HG03575 (cell line): ENCODE measurements at regions not wholly inside any gene's neighbourhood (a gene's known extent, or its start where the extent isn't known, plus 50 kb on each side); places are given as distances from the start of the nearest gene placed in this dataset.
"Not testable (repeated sequence)": the region's sequence is repeated elsewhere in the genome, so short reads cannot be mapped to it uniquely, and the experiment has no call there.

Experiments
- ATAC-seq: cut with Tn5 transposase; IDR thresholded peaks from one replicate; pipeline ENCODE4 v1.9.1; 2021; ENCODE audit not compliant: unreplicated experiment, insufficient number of reproducible peaks, low FRiP score; ENCODE audit errors: extremely low read depth

DNA sequence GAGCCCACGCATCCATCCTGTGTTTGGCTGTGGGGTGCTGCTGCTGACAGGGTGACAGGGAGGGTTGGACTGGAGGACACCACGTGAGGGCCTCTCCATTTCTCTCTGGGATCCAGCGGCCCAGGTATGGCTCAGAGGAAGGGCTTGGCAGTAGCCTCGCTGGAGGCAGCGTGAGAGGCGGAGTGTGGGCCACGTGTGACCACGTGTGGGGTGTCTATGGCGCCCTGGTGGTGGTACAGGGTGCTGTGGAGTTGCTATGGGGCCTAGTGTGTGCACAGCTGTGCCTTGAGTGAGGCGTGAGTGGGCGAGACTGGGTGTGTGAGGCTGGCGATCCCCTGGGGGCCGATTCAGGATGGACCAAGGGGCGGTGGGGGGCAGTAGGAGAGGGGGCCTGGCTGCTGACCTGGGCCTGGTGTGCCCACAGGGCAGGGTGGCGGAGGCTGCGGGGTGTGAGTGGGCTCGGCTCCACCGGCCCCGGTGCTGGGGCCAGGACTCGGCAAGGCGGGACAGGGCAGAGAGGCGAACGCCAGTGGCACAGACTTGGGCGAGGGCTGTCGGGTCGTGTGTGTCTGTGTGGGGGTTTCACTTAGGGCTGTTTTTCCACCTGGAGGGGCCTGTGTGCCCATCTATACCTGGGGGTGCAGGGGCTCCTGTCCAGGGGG is 72.7 kb downstream of the TMEM121 start:
- not testable (repeated sequence) for ATAC-seq

DNA sequence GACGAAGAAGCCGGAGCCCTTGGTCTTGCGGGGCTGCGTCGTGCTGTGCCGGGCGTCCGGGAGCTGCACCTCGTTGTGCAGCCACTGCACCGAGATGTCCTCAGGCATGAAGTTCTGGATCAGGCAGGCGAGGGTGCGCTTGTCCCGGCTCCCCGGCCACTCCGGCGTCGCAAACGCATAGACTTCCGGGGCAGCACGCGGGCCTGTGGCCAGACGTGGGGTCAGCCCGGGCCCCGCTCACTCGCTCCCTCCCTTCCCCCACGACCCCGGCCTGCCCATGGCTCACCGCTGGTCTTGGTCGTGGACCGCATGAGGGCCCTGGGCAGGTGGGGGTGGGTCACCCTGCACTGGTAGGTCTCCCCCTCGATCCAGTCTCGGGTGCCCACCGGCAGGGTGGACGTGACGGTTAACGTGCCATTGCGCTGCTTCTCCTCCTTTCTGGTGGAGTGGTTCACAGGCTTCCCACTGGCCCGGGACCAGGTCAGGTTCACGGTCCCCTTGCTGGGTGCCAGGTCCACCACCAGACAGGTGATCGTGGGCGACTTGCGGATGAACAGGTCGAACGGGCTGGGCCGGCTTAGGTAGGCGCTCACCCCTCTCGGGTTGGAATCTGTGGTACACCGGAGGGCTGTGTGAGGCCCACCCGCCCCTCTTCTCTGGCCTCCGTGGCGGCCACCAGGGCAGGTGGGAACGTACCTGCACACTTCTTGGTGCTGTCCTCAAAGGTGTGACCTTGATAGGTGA is 74.0 kb downstream of the TMEM121 start:
- ATAC-seq: not testable (repeated sequence)

DNA sequence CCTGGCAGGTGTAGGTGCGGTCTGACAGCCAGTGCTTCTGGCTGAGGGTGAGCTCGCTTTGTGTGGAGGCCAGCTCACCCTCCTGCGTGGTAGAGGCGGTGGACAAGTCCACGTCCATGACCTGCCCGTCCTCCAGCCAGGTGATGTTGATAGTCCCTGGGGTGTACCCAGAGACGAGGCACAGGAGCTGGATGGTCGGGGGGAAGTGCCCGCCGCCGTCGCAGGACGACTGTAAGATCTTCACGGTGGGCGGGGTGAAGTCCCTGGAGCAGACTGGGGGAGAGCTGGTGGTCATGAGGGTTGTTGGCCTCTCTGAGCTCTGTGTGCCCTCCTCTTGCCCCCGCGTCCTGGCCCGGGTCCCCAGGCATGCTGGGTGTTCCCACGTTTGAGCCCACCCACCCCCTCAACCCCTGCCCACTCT is 74.6 kb downstream of the TMEM121 start:
- ATAC-seq: no peak

DNA sequence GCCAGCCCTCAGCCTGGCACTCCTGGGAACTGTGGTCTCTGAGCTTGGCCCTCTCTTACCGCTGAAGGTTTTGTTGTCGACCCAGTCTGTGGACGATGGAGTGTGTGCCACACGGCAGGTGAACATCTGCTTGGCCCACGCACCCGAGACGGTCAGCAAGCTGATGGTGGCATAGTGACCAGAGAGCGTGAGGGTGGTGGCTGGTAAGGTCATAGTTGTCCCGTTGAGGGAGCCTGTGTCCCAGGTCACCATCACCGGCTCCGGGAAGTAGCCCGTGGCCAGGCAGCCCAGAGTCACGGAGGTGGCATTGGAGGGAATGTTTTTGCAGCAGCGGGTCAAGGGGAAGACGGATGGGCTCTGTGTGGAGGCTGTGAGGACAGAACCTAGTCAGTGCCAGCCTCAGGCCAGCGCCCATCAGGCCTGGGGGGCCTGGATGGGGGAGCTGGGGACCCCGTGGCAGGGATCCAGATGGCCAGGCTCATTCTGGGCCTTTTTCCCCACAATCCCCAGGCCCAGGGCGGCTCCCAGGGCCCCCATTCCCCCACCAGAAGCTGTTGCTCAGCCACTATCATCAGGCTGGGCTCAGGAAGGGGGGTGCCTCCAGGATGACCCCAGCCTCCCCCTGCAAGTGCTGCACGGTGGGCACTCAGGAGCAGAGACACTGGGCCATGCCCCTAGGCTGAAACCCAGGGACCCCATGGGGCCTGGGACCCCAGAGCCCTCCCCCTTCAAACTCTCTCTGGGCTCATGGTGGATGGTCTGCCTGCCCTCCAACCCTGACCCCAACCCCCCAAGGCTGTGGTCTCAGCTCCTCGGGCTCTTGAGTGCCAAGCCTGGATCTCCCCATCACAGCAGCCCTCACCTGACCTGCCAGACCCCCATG is 75.2 kb downstream of the TMEM121 start:
- no peak for ATAC-seq

DNA sequence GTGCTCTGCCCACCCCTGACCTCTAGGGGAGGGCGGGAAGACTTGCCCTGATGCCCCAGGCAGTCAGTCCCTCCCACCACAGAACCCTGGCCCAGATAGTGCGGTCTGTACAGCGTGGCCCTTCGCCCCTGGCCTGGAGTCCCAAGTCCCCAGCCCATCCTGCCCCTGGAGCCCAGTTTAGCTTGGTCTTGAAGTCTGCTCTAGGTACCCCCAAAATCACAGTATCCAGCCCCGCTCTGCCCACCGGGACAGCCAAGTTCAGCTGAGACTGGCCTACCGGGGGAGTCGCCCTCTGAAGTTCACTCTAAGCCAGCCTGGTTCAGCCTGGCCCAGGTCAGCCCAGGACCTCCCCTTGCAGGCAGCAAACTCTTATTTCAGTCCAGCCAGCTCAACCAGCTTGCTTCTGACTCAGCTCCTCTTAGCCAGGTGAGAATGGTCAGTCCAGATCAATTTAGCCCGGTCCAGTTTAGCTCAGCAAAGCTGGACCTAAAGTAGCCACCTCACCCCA is 75.9 kb downstream of the TMEM121 start:
- no peak for ATAC-seq

DNA sequence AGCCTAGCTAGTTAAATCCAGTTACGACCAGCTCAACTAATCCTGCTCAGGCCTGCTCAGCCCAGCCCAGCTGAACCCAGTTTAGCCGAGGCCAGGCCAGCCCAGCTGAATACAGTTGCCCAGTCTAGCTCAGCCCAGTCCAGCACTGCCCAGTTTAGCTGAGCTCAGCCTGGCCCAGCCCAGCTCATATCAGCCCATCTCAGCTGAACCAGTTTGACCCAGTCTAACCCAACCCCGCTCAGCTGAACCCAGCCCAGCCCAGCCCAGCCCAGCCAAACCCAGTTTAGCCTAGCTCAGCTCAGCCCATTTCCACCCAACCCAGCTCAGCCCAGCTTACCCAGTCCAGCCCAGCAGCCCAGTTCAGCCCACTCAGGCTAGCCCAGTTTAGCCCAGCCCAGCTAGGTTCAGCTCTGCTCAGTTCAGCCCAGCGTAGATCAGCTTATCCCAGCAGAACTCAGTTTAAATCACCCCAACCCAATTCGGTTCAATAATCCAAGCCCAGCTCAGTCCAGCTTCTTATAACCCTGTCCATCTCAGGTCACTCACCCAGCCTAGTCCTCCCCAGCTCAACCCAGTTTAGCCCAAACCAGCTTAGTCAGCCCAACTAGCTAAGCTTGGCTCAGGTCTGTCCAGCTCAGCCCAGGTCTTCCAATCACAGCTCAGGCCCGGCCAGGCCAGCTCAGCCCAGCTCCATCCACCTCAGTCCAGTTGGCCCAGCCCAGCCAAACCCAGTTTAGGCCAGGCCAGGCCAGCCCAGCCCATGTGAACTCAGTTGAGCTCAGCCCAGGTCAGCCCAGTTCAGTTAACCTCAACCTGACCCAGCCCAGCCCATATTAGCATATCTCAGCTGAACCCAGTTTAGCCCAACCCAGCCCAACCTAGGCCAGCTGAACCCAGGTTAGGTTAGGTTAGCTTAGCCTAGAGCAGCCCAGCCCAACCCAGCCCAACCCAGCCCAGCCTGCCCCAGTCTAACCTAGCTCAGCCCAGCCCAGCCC is 76.7 kb downstream of the TMEM121 start:
- ATAC-seq: no peak

DNA sequence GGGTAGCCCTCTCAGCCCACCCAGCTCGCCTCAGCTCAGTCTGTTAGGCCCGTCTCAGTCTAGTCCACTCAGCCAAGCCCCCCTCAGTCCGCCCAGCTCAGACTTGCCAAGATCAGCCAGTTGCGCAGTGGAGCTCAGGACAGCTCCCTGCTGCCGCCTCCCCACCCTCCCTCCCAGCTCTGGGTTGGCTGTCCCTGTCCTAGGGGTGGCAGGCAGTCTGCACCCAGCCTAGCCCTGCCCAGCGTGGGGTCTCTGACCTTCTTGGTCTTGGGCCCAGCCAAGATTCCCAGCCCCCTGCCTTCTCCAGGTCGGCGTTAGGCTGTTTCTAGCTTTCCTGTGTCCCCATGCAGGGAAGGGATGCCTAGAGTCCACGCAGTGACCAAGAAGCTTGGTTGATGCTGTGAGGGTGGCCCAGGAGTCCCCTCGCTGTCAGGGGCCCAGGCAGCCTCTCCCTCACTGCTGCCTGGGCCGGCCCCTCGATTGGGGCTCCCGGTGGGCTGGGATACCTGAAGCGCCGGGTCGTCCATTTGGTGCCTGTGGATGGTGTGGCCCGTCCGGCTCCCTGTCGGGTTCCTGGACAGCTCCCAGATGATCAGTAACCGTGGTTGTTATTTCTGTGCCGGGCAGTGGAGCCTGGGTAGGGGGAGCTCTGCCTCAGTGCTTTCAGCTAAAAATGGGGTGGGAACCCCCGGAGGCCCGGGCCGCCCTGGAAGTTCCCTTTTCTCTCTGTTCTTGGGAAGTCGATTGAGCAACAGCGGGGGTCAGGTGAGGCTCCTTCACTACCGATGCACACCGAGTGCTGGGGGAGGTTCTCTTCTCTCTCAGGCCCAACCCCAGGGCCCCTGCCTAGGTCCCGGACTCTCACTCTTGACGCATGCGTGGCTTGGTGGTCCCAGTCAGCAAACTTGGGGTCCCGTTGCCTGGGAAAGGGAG is 78.4 kb downstream of the TMEM121 start:
- not testable (repeated sequence) for ATAC-seq

DNA sequence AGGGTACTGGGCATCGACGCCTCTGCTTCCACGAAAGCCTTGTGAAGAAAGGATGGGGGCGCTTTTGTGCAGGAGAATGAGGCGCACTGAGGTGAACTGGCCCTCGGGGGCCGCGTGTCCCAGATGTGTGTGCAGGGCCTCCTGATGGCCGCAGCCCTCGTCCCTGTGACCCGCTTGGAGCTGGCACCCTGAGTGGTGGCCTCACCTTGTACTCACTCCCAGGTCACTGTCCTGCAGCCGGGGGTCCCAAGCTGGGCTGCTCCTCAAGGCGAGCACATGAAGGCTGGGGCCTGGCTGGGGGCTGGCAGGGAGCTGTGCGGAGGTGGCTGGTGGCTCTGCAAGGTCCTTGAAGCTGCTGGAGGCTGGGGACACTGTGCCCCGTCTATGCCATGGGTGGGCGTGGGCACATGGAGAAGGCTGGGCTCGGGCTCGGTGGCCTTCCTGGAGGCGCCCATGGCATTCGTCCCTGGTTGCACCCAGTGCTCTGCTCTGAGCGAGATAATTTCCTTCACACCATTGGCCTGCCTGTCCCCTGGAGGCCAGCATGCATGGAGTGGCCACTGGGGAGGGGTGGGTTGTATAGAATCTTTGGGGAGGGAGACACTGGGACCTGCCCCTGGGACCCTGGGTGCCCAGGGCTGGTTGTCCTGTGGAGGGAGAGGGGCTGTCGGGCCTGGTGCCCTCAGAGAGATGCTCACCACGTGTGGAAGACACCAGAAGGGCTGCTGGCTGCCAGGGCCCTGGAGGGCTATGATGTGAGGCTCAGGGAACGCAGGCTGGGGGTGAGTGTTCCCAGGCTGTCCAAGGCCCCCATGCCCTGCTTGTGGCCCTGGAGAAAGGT is 79.3 kb downstream of the TMEM121 start:
- no peak for ATAC-seq

DNA sequence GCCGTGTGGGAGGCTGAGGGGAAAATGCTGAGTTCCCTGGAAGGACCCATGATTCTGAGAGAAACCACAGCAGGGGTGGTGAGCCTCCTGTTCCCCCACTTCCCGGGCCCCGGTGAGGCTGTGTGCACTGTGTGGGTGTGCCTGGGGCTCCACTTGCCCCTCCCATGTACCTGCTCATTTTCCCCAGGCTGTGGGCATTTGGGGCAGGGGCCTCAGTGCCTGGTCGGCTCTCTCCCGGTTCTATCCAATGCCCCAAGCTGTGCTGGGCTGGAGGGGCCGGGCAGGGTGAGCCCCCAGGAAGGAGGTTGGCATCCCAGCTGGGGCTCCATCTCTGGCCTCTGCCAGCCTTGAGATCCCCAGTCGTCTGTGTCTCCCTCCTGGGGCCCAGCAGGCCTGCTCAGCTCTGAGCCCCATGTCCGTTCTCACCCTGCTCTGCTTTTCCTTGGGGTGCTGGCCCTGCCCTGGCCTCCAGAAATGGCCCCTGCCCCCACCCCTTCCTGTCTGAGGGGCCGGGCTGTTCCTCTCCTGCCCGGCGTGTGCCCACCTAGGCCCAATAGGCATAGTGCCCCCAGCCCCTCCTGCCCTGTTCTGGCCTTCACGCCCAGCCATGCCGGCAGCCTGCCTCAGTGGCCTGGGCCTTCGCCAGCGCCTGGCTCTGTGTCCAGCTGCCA is 80.1 kb downstream of the TMEM121 start:
- not testable (repeated sequence) for ATAC-seq

DNA sequence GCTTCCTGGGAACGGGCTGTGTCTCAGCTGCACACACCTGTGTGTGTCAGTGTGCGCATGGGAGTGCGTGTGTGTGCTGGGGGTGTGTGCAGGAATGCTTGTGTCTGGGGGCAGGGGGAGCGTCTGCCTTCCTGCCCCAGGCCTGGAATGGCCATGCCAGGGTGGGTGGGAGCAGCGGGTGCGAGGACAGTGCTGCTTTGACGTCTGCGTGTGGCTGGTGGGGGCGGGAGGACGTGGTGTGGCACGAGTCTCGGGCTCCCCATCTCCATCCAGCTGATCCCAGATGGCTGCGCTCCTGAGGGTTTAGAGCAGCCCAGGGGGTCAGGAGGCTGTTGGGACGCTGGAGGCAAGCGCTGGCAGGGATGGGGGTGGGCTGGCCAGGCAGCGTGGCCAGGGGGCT is 80.6 kb downstream of the TMEM121 start:
- ATAC-seq: not testable (repeated sequence)

DNA sequence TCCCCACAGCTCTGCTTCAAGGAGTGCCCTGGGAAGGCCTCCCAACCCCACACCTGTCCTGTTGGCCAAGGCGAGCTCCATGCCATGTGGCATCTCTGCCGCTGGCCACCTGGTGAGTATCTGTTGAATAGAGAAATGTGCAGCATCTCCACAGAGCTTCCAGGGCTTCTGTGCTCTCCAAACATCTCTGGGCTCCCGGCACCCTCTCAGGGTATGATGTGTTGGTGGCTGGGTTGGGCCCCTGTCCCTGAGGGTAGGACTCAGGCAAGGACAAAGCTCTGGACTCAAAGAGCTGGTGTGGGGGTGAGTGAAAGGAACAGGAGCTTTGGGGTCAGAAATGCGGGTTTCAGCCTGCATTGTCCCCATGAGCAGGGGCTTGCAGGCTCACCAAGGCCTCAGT is 88.6 kb downstream of the TMEM121 start:
- not testable (repeated sequence) for ATAC-seq

DNA sequence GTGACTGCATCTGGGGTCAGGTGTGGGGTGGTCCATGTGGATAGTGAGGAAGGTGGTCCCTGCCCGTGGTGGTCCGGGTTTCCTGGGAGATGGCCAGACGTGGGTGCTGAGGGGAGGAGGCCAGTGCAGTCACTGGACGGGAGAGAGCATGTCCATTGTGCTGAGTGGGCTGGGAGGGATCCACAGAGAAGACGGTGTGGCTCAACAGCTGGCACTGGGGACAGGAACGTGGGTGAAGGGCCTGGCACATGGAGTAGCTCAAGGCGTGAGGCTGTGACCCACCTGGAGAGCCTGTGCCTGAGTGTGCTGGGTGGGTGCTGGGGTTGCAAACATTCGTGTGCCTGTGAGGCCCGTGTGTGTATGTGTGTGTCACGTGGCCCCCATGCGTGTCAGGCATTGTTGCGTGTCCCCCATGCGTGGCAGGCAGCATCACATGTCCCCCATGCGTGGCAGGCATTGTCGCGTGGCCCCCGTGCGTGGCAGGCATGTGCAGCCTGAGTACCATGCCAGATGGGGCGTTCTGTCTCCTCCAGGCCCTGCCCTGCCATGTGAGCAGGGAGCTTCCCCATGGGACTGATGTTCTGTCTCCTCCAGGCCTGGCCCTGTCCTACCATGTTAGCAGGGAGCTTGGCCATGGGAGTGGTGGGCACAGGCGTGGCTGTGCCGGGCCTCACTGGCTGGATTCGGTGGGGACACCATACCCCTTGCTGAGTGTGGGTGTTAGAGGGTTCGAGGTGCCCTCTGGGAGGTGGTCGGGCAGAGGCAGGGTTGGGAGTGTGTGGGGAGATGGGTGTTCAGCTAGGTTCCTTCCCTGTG is 89.8 kb downstream of the TMEM121 start:
- ATAC-seq: not testable (repeated sequence)

DNA sequence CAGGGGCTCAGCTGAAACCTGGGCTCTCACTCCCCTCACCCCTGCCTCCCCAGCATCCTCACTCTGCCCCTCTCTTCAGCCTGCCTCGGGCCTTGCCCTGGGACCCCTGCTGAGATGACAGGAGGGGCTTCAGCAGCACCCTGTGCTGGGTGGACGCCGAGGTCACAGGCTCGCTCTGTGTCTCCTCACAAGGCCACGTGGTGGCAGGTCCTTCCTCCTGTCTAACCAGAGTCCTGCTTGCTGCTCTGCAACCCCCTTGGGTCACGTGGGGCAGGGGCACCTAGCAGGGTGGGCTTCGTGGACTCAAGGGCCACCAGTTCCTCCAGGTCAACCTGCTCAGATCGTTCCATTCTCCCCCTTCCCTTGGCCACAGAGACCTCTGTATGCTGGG is 90.4 kb downstream of the TMEM121 start:
- ATAC-seq: no peak

DNA sequence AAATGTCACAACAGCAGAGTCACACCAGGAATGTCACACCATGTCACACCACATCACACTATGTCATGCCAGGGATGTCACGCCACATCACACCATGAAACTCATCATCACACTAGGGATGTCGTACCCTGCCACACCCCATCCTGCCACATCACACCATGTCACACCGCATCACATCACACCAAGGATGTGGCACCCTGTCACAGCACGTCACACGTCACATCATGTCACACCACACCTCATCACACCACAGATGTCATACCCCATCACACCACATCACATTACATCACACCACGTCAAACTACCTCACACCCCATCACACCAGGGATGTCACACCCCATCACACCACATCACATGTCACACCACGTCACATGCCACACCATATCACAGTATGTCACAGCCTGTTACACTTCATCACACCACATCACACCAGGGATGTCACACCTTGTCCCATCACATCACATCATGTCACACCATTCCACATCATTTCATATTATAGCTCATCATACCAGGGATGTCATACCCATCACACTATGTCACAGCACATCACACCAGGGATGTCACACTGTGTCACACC is 90.9 kb downstream of the TMEM121 start:
- ATAC-seq: no peak

DNA sequence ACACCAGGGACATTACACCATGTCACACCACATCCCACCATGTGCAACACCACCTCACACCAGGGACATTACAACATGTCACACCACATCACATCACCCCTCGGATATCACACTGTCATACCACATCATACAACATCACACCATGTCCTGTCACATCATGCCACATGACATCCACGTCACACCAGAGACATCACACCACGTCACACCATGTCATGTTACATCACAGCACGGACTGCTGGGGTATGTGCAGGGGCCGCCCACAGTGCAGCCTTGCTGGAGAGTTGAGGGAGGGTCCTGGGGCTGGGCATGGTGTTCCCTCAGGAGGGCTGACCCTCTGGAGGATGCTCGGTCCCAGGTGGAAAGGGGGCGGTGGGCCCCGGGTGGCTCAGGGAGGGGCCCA is 91.4 kb downstream of the TMEM121 start:
- not testable (repeated sequence) for ATAC-seq
